ENCODE measurements at regions not wholly inside any gene's neighbourhood (a gene's known extent, or its start where the extent isn't known, plus 50 kb on each side); places are given as distances from the start of the nearest gene placed in this dataset.
A peak's percentile ranks its signal among the peaks of the same experiment; 100 is the strongest.

- Histone ChIP-seq H2BK120ac (replicated peaks; ENCODE audit: low read depth, low read length) (no peak overlapping the region), H3K27ac (ENCODE audit: low read depth, low read length) (no peak overlapping the region), H2BK5ac (ENCODE audit: low read depth, low read length) (no peak overlapping the region), H3K79me2 (ENCODE audit: control insufficient read depth in 1 of 2, insufficient read depth in 2 of 2, low read length in 2 of 2) (no peaks in the 10 kb centered on the region), H2AFZ (ENCODE audit: low read length) (no peak overlapping the region), H3K4ac (replicated peaks; ENCODE audit: insufficient read length, low read depth, low read length) (no peak overlapping the region), H3K79me1 (ENCODE audit: low read depth, low read length) (no peaks in the 10 kb centered on the region), H4K20me1 (replicated peaks in 1 of 2; ENCODE audit: control insufficient read depth in 1 of 2, insufficient read depth in 2 of 2, low read length in 2 of 2) (no peaks in the 10 kb centered on the region), H4K8ac (ENCODE audit: extremely low read depth, insufficient read depth, low read length) (no peak overlapping the region), H3K4me2 (ENCODE audit: insufficient read depth in 1 of 2, low read depth in 2 of 2, low read length in 2 of 2) (peak overlapping the region; percentile 15 to 28; a peak in 2 of 4 replicates), H3K23ac (ENCODE audit: insufficient read length) (no peak overlapping the region), H3K9me3 (ENCODE audit: insufficient read depth in 2 of 2, low read depth in 1 of 2, low read length in 1 of 2) (no peaks in the 10 kb centered on the region), H4K5ac (ENCODE audit: insufficient read length, low read depth, low read length) (no peak overlapping the region), H3K14ac (ENCODE audit: insufficient read length) (no peak overlapping the region), H2BK20ac (ENCODE audit: low read length) (no peak overlapping the region), H4K91ac (replicated peaks; ENCODE audit: insufficient read length, low read length) (no peak overlapping the region), H3K4me1 (replicated peaks in 1 of 4; ENCODE audit: control insufficient read depth in 3 of 4, insufficient read depth in 4 of 4, low read length in 3 of 4) (peaks cover 6 to 20% (median 12%) of the 10 kb centered on the region in 4 experiments; a peak in 6 of 7 replicates), H3K4me3 (ENCODE audit: extremely low read depth in 1 of 4, insufficient read depth in 2 of 4, low read depth in 3 of 4, low read length in 4 of 4) (no peak overlapping the region), H3K27me3 (replicated peaks in 1 of 4; ENCODE audit: control insufficient read depth in 3 of 4, extremely low read depth in 1 of 4, insufficient read depth in 3 of 4, low read length in 3 of 4) (no peaks in the 10 kb centered on the region), H2AK5ac (ENCODE audit: low read depth, low read length) (no peak overlapping the region), H2BK15ac (ENCODE audit: low read length) (no peak overlapping the region), H3K9ac (replicated peaks in 1 of 4; ENCODE audit: extremely low read depth in 1 of 4, low read depth in 3 of 4, low read length in 3 of 4) (no peak overlapping the region), H3K56ac (replicated peaks; ENCODE audit: insufficient read length, low read depth, low read length) (no peak overlapping the region), H3K23me2 (ENCODE audit: low read depth, low read length) (no peaks in the 10 kb centered on the region), H3K36me3 (ENCODE audit: control insufficient read depth in 2 of 4, insufficient read depth in 4 of 4, low read length in 3 of 4) (no peaks in the 10 kb centered on the region), H3K18ac (ENCODE audit: extremely low read depth, low read length) (0 out of 2 replicates have a peak overlapping the region, but pooled peaks have one; percentile 6), H2BK12ac (ENCODE audit: low read depth, low read length) (no peak overlapping the region)
- ChIA-PET POLR2A (ENCODE audit: partially characterized antibody) (interaction anchor here (1.1 kb wide), 1 partner anchor 30 kb away, joined by 3 read pairs; no protein-coding TSS in a partner anchor), CTCF (ENCODE audit: partially characterized antibody) (interaction anchor here (1.1 to 1.6 kb wide), 3 partner anchors 10 to 60 kb away, joined by 3 to 7 read pairs (median 5); no protein-coding TSS in a partner anchor)
- FAIRE-seq (no peak), DNase-seq (ENCODE audit: low read depth in 1 of 2, low spot score in 2 of 2) (peak in 1 of 2 experiments; percentile 35)
- WGBS, 2 experiments (ENCODE audit: extremely low coverage in 1 of 2, insufficient coverage in 1 of 2, insufficient read length in 1 of 2, insufficient replicate concordance in 2 of 2, low coverage in 1 of 2, low lambda C conversion rate in 2 of 2, missing lambda C conversion rate in 1 of 2), result 49% methylated on average over 3 of the region's 3 CpGs; no CpG with 5 or more reads in 1 of the 2 experiments
- TF ChIP-seq KDM4A (IDR thresholded peaks at IDR 0.05; ENCODE audit: low read depth, low read length, severe bottlenecking), result no peak
- no peak for TF ChIP-seq RAD21 (IDR thresholded peaks at IDR 0.05 in 1 of 2, conservative IDR thresholded peaks at IDR 0.05 in 1 of 2; ENCODE audit: low read depth in 2 of 2, low read length in 2 of 2)
- TF ChIP-seq TEAD4 (IDR thresholded peaks at IDR 0.05; ENCODE audit: low read depth, low read length), result no peak
- no peak for TF ChIP-seq GABPA (IDR thresholded peaks at IDR 0.05; ENCODE audit: borderline replicate concordance, insufficient read depth, low read length)
- TF ChIP-seq YY1 (IDR thresholded peaks at IDR 0.05; ENCODE audit: low read depth, low read length), result no peak
- no peak for TF ChIP-seq HDAC6 (IDR thresholded peaks at IDR 0.05; ENCODE audit: low read depth, low read length)
- TF ChIP-seq EZH2 (IDR thresholded peaks at IDR 0.05; ENCODE audit: low read depth, low read length, severe bottlenecking), result no peak
- TF ChIP-seq CEBPB (IDR thresholded peaks at IDR 0.05; ENCODE audit: low read depth, low read length), result no peak
- no peak for TF ChIP-seq SP2 (IDR thresholded peaks at IDR 0.05; ENCODE audit: low read length)
- no peak for TF ChIP-seq CREB1 (IDR thresholded peaks at IDR 0.05)
- TF ChIP-seq CBX8 (IDR thresholded peaks at IDR 0.05; ENCODE audit: borderline replicate concordance, low read depth, low read length), result no peak
Measured at GRCh38 chr2:5975401-5975800, 283.2 kb downstream of the SOX11 start.

Data from H1 (cell line).